HCT116 (cell line): ENCODE measurements at regions not wholly inside any gene's neighbourhood (a gene's known extent, or its start where the extent isn't known, plus 50 kb on each side); places are given as distances from the start of the nearest gene placed in this dataset.

Experiments used
- ATAC-seq: fragments of 200-7000 bp; cut with Tn5 transposase; 2 replicates; pipeline ENCODE4 v1.9.1; 2020; ENCODE audit warnings: mild to moderate bottlenecking, moderate library complexity
- BruUV-seq: library from RNA; stranded (reverse); fragments of 400-500 nt; replicated peaks from 2 replicates; lab custom pipeline; 2021; lab: Mats Ljungman, UMichigan
- CTCF ChIA-PET: fragments of 300-600 bp; sonication (Branson Sonifier 250); formaldehyde crosslinking; loops from one replicate; lab custom pipeline; 2021; ENCODE audit warnings: antibody characterized with exemption; lab: Charles Lee
- POLR2A ChIA-PET: fragments of 300-600, 350-600 bp; sonication (Branson Sonifier 250); formaldehyde crosslinking; loops from one replicate; lab custom pipeline; 2021; ENCODE audit warnings: antibody characterized with exemption; lab: Charles Lee
- RAD21 ChIA-PET, 2 experiments: fragments of 300-600 bp; sonication (Branson Sonifier 250); formaldehyde crosslinking; loops; one replicate each; lab custom pipeline; 2023; ENCODE audit warnings: low total read pairs in 2 of 2; ENCODE audit not compliant: uncharacterized antibody in 2 of 2, unreplicated experiment in 2 of 2, low non-redundant PET in 1 of 2; lab: Charles Lee
- DNase-seq: peaks from one replicate; pipeline ENCODE4 v3.0.0-alpha.2; 2010; ENCODE audit warnings: low read depth, low spot score
- H2AFZ ChIP-seq: fragments of 200-600 bp; shearing (Covaris generic), sonication (generic); 2 replicates; pipeline ENCODE4 v1.6.1; 2017; ENCODE audit warnings: low read depth, mixed run types, mixed read lengths, antibody characterized with exemption, low read length; ENCODE audit not compliant: poor library complexity, severe bottlenecking
- H3K27ac ChIP-seq: 2 replicates; pipeline ENCODE4 v1.5.1; 2012; ENCODE audit warnings: low read depth, low read length
- H3K27me3 ChIP-seq: fragments of 200-600 bp; sonication (generic); 2 replicates; pipeline ENCODE4 v1.6.1; 2016; ENCODE audit warnings: mixed run types, low read length, mixed read lengths; ENCODE audit not compliant: insufficient read depth
- H3K36me3 ChIP-seq, 2 experiments: fragments of 200-500 bp in 1 of 2; fragments of 200-600 bp in 1 of 2; sonication (Bioruptor generic) in 1 of 2; sonication (generic) in 1 of 2; 2 replicates each; pipeline versions ENCODE4 v1.5.1 to v1.6.1; 2014 to 2016; ENCODE audit warnings: low read length in 2 of 2, inconsistent platforms in 1 of 2, mixed read lengths in 1 of 2, mixed run types in 1 of 2; ENCODE audit not compliant: insufficient read depth in 2 of 2, control insufficient read depth in 1 of 2
- H3K4me1 ChIP-seq, 2 experiments: fragments of 200-600 bp in 1 of 2; sonication (generic) in 1 of 2; 2 replicates each; pipeline versions ENCODE4 v1.5.1 to v1.6.1; 2012 to 2017; ENCODE audit warnings: low read length in 2 of 2, inconsistent platforms in 1 of 2, mild to moderate bottlenecking in 1 of 2, mixed read lengths in 1 of 2, mixed run types in 1 of 2, moderate library complexity in 1 of 2; ENCODE audit not compliant: insufficient read depth in 2 of 2, control insufficient read depth in 1 of 2
- H3K4me2 ChIP-seq: fragments of 200-600 bp; sonication (generic); 2 replicates; pipeline ENCODE4 v1.6.1; 2017; ENCODE audit warnings: mixed run types, low read length, mixed read lengths
- H3K4me3 ChIP-seq, 2 experiments: fragments of 200-600 bp in 1 of 2; sonication (generic) in 1 of 2; replicated peaks in 1 of 2; 2 replicates each; pipeline ENCODE4 v1.5.1; 2011 to 2016; ENCODE audit warnings: low read length in 2 of 2, control low read depth in 1 of 2, low read depth in 1 of 2, mild to moderate bottlenecking in 1 of 2, mixed read lengths in 1 of 2, mixed run types in 1 of 2
- H3K79me2 ChIP-seq: fragments of 200-600 bp; sonication (generic); 2 replicates; pipeline ENCODE4 v1.6.1; 2017; ENCODE audit warnings: mild to moderate bottlenecking, mixed run types, low read length, moderate library complexity, mixed read lengths; ENCODE audit not compliant: insufficient read depth
- H3K9ac ChIP-seq: fragments of 200-600 bp; sonication (generic); 2 replicates; pipeline ENCODE4 v1.6.1; 2016; ENCODE audit warnings: low read length, mixed read lengths
- H3K9me2 ChIP-seq: fragments of 200-600 bp; sonication (generic), shearing (Covaris generic); 2 replicates; pipeline ENCODE4 v1.6.1; 2017; ENCODE audit warnings: mixed run types, mild to moderate bottlenecking, moderate library complexity; ENCODE audit not compliant: insufficient read depth
- H3K9me3 ChIP-seq, 2 experiments: fragments of 200-500 bp in 1 of 2; fragments of 200-600 bp in 1 of 2; sonication (Bioruptor generic) in 1 of 2; sonication (generic) in 1 of 2; 2 replicates each; pipeline ENCODE4 v1.6.1; 2014 to 2017; ENCODE audit warnings: low read length in 2 of 2, mixed read lengths in 2 of 2, inconsistent platforms in 1 of 2, low read depth in 1 of 2, mild to moderate bottlenecking in 1 of 2, mixed run types in 1 of 2, moderate library complexity in 1 of 2; ENCODE audit not compliant: control insufficient read depth in 1 of 2, insufficient read depth in 1 of 2
- H4K20me1 ChIP-seq: fragments of 200-600 bp; sonication (generic), shearing (Covaris generic); 2 replicates; pipeline ENCODE4 v1.6.1; 2017; ENCODE audit warnings: mixed run types, mild to moderate bottlenecking, moderate library complexity; ENCODE audit not compliant: insufficient read depth
- CBX3 ChIP-seq: IDR thresholded peaks from 2 replicates; pipeline ENCODE4 v1.6.1; 2012; ENCODE audit warnings: low read depth
- EGR1 ChIP-seq: IDR thresholded peaks from 2 replicates; pipeline ENCODE4 v1.6.1; 2012; ENCODE audit warnings: low read depth
- POLR2A ChIP-seq: IDR thresholded peaks from 2 replicates; pipeline ENCODE4 v1.7.0; 2011; ENCODE audit warnings: borderline replicate concordance; ENCODE audit not compliant: insufficient read depth, insufficient read length; ENCODE audit errors: extremely low read depth
- SP1 ChIP-seq: IDR thresholded peaks from 2 replicates; pipeline ENCODE4 v1.6.1; 2012; ENCODE audit warnings: low read depth
- TCF7L2 ChIP-seq: IDR thresholded peaks from 2 replicates; pipeline ENCODE4 v1.7.0; 2011; ENCODE audit warnings: borderline replicate concordance, inconsistent platforms; ENCODE audit not compliant: insufficient read depth, insufficient read length; ENCODE audit errors: extremely low read depth
- ZBTB33 ChIP-seq: IDR thresholded peaks from 2 replicates; pipeline ENCODE4 v1.6.1; 2011; ENCODE audit warnings: mild to moderate bottlenecking, low read length, moderate library complexity; ENCODE audit not compliant: insufficient replicate concordance; ENCODE audit errors: extremely low read depth
- ZNF274 ChIP-seq: fragments of 200-500 bp; sonication (Bioruptor generic); IDR thresholded peaks from 2 replicates; pipeline ENCODE4 v1.6.1; 2014; ENCODE audit warnings: mild to moderate bottlenecking, low read depth, low read length, inconsistent platforms
- intact Hi-C: fragments of 100-400 bp; cut with micrococcal nuclease; formaldehyde crosslinking; loops from 2 replicates; pipeline ENCODE4 v1.10.0; 2022

- DNase-seq = no peak
- CTCF ChIA-PET = no interaction called here
- BruUV-seq = no TSS peak
- Histone ChIP-seq H3K9me2 (no peaks in the 10 kb centered on the region), H3K36me3 (no peaks in the 10 kb centered on the region)
- intact Hi-C loops = no loop called here
- TF ChIP-seq ZNF274 = no peak
- TF ChIP-seq CBX3 = no peak
- TF ChIP-seq SP1 = no peak
- TF ChIP-seq POLR2A = no peak
- TF ChIP-seq EGR1 = no peak
- TF ChIP-seq ZBTB33 = no peak
- TF ChIP-seq TCF7L2 = no peak
- TF ChIP-seq, all 23 proteins: peak for 0
- H4K20me1 ChIP-seq = no peaks in the 10 kb centered on the region; the same call in 1 of the 2 replicates
- no peaks in the 10 kb centered on the region for H3K4me1 ChIP-seq
- H3K79me2 ChIP-seq = no peaks in the 10 kb centered on the region
- 0 out of 2 replicates have a peak, but pooled peaks cover 10% of the 10 kb centered on the region for H3K27me3 ChIP-seq
- no peak overlapping the region for H3K27ac ChIP-seq
- no peak overlapping the region for H2AFZ ChIP-seq
- ChIA-PET POLR2A (no interaction called here), RAD21 (no interaction called here)
- no peak overlapping the region for H3K4me3 ChIP-seq
- no peak overlapping the region for H3K4me2 ChIP-seq
- no peak for ATAC-seq
- H3K9ac ChIP-seq = no peak overlapping the region
- no peaks in the 10 kb centered on the region for H3K9me3 ChIP-seq
Measured at GRCh38 chr20:22232923-22233322, 351.4 kb downstream of the FOXA2 start.

- BruUV-seq = no TSS peak
- TF ChIP-seq CBX3 = no peak
- DNase-seq (no peak), ATAC-seq (no peak)
- Histone ChIP-seq H3K9me2 (no peaks in the 10 kb centered on the region), H3K27ac (no peak overlapping the region), H3K4me1 (no peaks in the 10 kb centered on the region), H3K9me3 (no peaks in the 10 kb centered on the region), H3K79me2 (no peaks in the 10 kb centered on the region), H3K4me2 (no peak overlapping the region), H2AFZ (no peak overlapping the region), H3K9ac (no peak overlapping the region), H3K27me3 (0 out of 2 replicates have a peak, but pooled peaks cover 10% of the 10 kb centered on the region), H3K4me3 (no peak overlapping the region), H4K20me1 (no peaks in the 10 kb centered on the region; the same call in 1 of the 2 replicates), H3K36me3 (no peaks in the 10 kb centered on the region)
- ChIA-PET POLR2A (no interaction called here), RAD21 (no interaction called here), CTCF (no interaction called here)
- intact Hi-C loops = no loop called here
Measured at GRCh38 chr20:22232473-22232872, 351.9 kb downstream of the FOXA2 start.
